C1 segment of cervical spinal cord (tissue), 14 donors: ENCODE measurements at regions not wholly inside any gene's neighbourhood (a gene's known extent, or its start where the extent isn't known, plus 50 kb on each side); places are given as distances from the start of the nearest gene placed in this dataset.
A peak's percentile ranks its signal among the peaks of the same experiment; 100 is the strongest.
"Not testable (repeated sequence)": the region's sequence is repeated elsewhere in the genome, so short reads cannot be mapped to it uniquely, and the experiment has no call there.

Experiments
- DNase-seq, 14 donors: peaks; one replicate each; lab custom pipeline; 2025; lab: John Stamatoyannopoulos, UW

- no peak for DNase-seq
Observed at GRCh38 chr5:124871303-124871702, 124.9 kb upstream of the ZNF608 start.

DNA sequence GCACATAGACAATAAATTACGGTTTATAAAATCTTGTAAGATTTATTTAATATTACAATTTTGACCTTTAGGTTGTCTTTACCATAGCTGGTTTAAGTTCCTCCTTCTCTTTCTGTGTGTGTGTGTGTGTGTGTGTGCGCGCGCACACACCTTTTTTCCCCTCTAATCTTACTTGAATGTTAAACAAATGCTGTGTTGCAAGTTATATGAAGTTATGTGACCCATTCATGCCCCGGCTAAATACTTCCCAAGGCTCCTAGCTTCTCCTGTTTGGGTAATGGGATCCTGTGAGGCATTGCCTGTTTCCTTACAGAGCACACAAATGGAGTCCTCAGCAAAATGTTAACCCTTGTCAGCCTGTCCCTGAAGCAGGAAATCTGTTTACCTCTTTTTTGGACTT is 125.6 kb upstream of the ZNF608 start:
- no peak for DNase-seq

- DNase-seq: no peak
Observed at GRCh38 chr5:124872615-124873014, 126.2 kb upstream of the ZNF608 start.

- no peak for DNase-seq
Observed at GRCh38 chr5:124873188-124873587, 126.7 kb upstream of the ZNF608 start.

DNA sequence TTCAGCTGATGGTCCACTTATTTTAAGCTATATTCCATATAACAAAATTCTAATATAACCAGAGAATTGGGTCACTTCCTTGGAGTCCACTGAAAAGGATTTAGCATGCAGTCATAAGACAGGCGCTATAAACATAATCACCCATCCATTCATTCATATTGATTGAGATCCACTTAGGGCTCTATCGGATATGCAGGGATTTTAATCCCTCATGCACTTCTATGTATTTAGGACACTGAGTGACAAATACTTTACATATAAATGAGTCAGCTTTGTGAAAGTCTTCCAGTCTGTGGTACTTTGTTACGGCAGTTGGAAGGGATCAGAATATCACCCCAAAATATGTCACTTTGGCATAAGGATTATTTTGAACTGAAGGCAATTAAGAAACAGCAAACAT is 127.3 kb upstream of the ZNF608 start:
- no peak for DNase-seq

DNA sequence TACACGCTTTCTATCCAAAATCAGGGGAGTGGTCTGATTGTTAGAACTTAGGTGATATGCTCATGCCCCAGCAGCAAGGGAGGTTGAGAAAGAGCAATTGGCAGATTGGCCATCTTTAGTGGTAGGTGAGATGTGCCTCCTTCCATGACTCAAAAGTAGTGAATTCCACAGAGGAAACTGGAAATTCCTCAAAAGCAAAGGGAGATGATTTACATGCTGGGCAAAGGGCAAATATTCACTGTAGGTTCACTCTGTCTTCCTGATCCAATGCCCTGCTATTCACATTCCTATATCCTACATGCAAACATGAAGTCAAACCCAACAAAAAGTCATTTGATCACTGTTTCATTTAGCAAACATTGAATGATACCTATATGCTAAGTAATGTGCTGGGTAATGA is 130.1 kb upstream of the ZNF608 start:
- no peak for DNase-seq

GRCh38 chr5:124876983-124877382 is 130.5 kb upstream of the ZNF608 start:
- no peak for DNase-seq

- no peak for DNase-seq
Observed at GRCh38 chr5:124877501-124878146, 131.2 kb upstream of the ZNF608 start.

GRCh38 chr5:124878583-124879342 is 132.3 kb upstream of the ZNF608 start:
- no peak for DNase-seq

GRCh38 chr5:124880903-124881697 is 134.7 kb upstream of the ZNF608 start:
- no peak for DNase-seq

DNA sequence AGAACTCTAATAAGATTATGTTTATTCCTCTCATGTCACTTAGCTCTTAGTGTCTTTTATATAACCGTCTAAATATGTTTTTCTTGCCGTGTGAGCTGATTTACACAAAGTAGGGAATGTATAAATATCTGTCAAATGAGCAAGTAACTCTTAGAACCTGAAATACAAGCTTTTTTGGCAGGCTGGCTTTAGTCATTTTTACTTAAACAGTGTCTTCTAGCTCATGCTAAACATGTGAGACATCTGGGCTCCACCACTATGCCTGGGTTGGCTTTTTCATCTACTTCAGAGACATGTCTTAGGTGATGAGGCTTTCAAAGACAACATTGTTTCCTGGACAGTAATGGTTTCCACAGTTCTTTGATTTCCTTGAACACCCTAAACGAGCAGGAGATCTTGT is 137.2 kb upstream of the ZNF608 start:
- DNase-seq: no peak

DNA sequence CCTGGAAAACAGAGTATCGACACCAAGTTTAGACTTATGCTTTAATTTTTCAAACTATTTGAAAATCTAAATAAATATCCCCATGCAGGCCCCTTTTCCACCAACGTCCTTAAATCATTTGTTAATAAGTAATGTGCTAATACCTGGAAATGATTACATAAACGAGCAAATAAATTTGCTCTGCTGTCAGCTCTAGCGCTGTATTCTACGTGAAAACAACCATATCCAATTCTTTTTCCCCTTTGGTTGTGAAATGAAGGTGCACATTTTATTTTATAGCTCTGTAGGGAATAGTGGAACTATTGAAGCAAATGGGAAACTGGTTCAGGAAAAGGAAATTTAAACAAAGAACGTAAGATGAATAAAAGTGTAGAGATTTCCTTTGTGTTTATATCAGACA is 137.7 kb upstream of the ZNF608 start:
- no peak for DNase-seq

DNA sequence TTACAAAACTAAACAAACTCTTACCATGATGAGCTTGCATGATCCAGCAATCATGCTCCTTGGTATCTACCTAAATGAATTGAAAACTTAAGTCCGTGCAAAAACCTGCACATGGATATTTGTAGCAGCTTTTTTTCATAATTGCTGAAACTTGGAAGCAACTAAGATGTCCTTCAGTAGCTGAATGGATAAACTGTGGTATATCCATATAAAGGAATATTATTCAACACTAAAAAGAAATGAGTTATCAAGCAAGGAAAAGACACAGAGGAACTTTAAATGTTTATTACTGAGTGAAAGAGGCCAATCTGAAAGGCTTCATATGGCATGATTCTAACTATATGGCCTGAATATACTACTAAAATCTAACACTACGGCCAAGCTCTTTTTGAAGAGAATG is 139.1 kb upstream of the ZNF608 start:
- DNase-seq: no peak

GRCh38 chr5:124887223-124887622 is 140.8 kb upstream of the ZNF608 start:
- peak in 2 of 14 donors; percentile 6 to 30 for DNase-seq

DNA sequence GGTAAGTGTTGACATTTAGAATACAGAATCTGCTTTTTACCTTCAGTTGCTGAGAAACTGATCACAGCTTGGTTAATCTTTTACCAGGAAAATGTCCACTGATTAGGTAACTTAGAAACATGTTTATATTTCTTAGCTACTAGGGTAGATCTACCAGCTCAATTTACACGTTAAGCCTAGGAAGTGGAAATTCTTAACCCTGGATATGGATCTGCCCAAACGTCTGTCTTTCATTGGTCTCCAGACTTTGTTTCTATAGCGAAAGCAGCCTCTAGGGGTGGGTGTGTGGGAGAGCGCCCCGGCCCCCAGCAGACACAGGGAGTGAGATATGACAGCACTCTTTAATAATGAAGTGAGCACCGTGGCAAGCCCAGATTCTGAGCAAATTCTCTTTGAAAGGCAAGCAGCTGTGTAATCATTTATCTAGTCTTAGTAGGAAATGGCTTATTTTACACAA is 141.6 kb upstream of the ZNF608 start:
- peak in 2 of 14 donors; percentile 22 to 23 for DNase-seq

GRCh38 chr5:124888622-124889485 is 142.4 kb upstream of the ZNF608 start:
- no peak for DNase-seq

DNA sequence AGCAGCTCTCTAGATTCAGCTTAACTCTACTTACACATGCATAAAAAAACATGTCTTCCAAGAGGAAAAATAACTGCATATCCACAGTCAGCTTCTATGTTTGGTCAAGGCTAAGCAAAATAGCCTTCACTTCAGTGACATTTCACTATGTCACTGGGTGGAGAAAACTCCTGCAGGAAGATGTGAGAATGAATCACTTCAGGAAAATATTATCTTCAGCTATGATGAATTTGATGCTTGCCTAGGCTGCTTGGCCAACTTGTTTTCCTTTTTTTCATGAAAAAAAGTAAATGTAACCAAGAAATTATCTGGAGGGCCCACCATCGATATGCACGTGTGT is 143.0 kb upstream of the ZNF608 start:
- no peak for DNase-seq

DNA sequence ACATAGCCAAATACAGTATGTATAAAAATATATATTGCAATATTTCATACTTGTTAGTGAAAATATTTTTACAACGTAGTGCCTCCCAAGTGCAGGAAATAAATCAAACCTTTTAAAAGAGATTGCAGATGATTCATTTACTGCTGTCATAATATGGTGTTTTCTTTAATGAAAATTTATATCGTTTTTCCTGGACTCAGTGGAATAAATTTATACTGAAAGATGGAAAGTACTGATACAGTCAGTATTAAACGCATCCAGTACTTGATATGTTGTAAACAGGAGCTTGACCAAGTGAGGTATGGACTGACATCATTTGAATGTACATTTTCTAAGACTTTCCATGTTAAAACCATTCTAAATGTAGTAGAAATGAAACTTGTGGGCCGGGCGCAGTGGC is 143.4 kb upstream of the ZNF608 start:
- DNase-seq: no peak

DNA sequence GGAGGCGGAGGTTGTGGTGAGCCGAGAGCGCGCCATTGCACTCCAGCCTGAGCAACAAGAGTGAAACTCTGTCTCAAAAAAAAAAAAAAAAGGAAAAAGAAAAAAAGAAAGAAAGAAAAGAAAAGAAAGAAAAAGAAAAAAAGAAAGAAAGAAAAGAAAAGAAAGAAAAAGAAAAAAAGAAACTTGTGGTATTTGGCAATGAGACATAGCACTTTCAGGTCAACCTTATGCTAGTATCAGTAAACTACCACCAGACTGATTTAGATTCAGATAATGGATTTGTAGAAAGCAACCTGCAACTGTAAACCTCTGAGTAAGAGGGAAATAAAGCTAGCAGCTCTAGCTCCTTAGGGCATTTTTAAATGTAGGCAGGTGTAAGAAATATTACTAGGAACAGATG is 144.0 kb upstream of the ZNF608 start:
- DNase-seq: not testable (repeated sequence)

DNA sequence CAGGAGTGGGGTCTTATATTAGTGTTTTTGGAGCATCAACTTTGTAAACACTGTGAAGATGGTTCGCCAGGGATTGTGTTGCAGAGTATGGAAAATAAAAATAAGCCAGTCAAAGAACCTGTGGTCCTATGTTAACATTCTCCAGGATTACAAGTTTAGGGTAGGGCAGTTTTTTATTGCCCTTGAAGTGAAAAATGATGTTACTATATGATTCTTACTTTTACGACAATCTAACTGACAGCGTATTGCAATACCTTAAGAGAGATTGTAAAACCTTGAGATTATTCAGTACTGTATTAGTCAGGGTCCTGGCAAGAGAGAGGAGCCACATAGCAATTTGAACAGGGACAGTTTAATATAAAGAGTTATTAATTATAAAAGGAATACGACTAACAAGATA is 144.7 kb upstream of the ZNF608 start:
- DNase-seq: no peak

DNA sequence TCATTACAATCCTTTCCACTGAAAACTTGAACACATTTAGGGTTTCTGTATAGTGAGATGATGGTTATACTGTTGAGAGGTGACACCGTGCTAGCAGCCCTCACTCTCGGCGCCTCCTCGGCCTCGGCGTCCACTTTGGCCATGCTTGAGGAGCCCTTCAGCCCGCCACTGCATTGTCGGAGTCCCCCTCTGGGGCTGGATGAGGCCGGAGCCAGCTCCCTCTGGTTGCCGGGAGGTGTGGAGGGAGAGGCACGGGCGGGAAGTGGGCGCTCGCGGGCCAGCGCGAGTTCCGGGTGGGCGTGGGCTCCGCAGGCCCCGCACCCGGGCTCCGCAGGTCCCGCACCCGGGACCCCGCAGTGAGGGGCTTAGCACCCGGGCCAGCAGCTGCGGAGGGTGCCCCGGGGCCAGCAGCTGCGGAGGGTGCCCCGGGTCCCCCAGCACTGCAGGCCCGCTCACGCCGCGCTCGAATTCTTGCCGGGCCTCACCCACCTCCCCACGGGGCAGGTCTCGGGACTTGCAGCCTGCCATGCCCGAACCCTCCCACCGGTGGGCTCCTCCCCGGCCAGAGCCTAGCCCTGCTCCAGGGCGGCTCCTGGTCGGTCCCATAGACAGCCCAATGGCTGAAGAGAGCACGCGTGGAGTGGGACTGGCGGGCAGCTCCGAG is 145.9 kb upstream of the ZNF608 start:
- no peak for DNase-seq
